NCI-H2171 treated with DMSO at 0.1 percent for 48 hours (cell line): ENCODE measurements at regions not wholly inside any gene's neighbourhood (a gene's known extent, or its start where the extent isn't known, plus 50 kb on each side); places are given as distances from the start of the nearest gene placed in this dataset.
A peak's percentile ranks its signal among the peaks of the same experiment; 100 is the strongest.

ENCODE experiments used
- DNase-seq: peaks from one replicate; lab custom pipeline; 2025; lab: John Stamatoyannopoulos, UW

GRCh38 chr18:53817976-53818950 is 406.2 kb downstream of the MBD2 start:
- no peak for DNase-seq

GRCh38 chr18:53800171-53800570 is 424.3 kb downstream of the MBD2 start:
- DNase-seq = no peak

- no peak for DNase-seq
These were observed 425.3 kb downstream of the MBD2 start for GRCh38 chr18:53799134-53799533.

- DNase-seq = no peak
These were observed 426.0 kb downstream of the MBD2 start for GRCh38 chr18:53798516-53798915.

GRCh38 chr18:53797998-53798495 is 426.4 kb downstream of the MBD2 start:
- DNase-seq = no peak

- no peak for DNase-seq
These were observed 428.3 kb downstream of the MBD2 start for GRCh38 chr18:53796040-53796729.

- DNase-seq = no peak
These were observed 428.9 kb downstream of the MBD2 start for GRCh38 chr18:53795610-53796009.

- no peak for DNase-seq
These were observed 429.4 kb downstream of the MBD2 start for GRCh38 chr18:53795061-53795460.

- no peak for DNase-seq
These were observed 431.7 kb downstream of the MBD2 start for GRCh38 chr18:53792762-53793161.

GRCh38 chr18:53790786-53791185 is 433.7 kb downstream of the MBD2 start:
- no peak for DNase-seq

GRCh38 chr18:53789376-53790247 is 434.9 kb downstream of the MBD2 start:
- DNase-seq = no peak

- DNase-seq = no peak
These were observed 438.7 kb downstream of the MBD2 start for GRCh38 chr18:53785811-53786210.

GRCh38 chr18:53784253-53784652 is 440.2 kb downstream of the MBD2 start:
- no peak for DNase-seq

GRCh38 chr18:53780666-53781065 is 443.8 kb downstream of the MBD2 start:
- no peak for DNase-seq

GRCh38 chr18:53772293-53772692 is 452.2 kb downstream of the MBD2 start:
- peak; percentile 56 for DNase-seq

- DNase-seq = peak; percentile 83
These were observed 452.8 kb downstream of the MBD2 start for GRCh38 chr18:53771664-53772063.

- DNase-seq = no peak
These were observed 459.3 kb downstream of the MBD2 start for GRCh38 chr18:53765211-53765610.

- DNase-seq = peak; percentile 12
These were observed 460.4 kb downstream of the MBD2 start for GRCh38 chr18:53764086-53764485.

- DNase-seq = no peak
These were observed 467.1 kb downstream of the MBD2 start for GRCh38 chr18:53757328-53757727.

- no peak for DNase-seq
These were observed 467.9 kb downstream of the MBD2 start for GRCh38 chr18:53756610-53756972.

- no peak for DNase-seq
These were observed 468.4 kb downstream of the MBD2 start for GRCh38 chr18:53755914-53756609.
